Erythroblast (primary cell): ENCODE measurements at regions not wholly inside any gene's neighbourhood (a gene's known extent, or its start where the extent isn't known, plus 50 kb on each side); places are given as distances from the start of the nearest gene placed in this dataset.
"Not testable (repeated sequence)": the region's sequence is repeated elsewhere in the genome, so short reads cannot be mapped to it uniquely, and the experiment has no call there.

ENCODE experiments used
- DNase-seq, 2 experiments: peaks; one replicate each; lab custom pipeline; 2025; lab: John Stamatoyannopoulos, UW
- GATA1 ChIP-seq: IDR thresholded peaks from 2 replicates; pipeline ENCODE4 v1.6.1; 2011; ENCODE audit warnings: low read depth, mild to moderate bottlenecking, control low read depth, low read length, moderate library complexity
- POLR2A ChIP-seq: IDR thresholded peaks from 2 replicates; pipeline ENCODE4 v1.6.1; 2011; ENCODE audit warnings: mild to moderate bottlenecking, low read length

GRCh38 chr3:164814106-164814505 lies 264.2 kb downstream of the SI start:
- TF ChIP-seq GATA1 (no peak), POLR2A (no peak)
- DNase-seq: no peak

GRCh38 chr3:164812042-164812441 lies 266.3 kb downstream of the SI start:
- no peak for DNase-seq
- TF ChIP-seq GATA1 (no peak), POLR2A (no peak)

GRCh38 chr3:164806188-164806587 lies 272.1 kb downstream of the SI start:
- DNase-seq: no peak
- TF ChIP-seq GATA1: no peak
- TF ChIP-seq POLR2A: no peak

- DNase-seq: no peak
- TF ChIP-seq GATA1 (no peak), POLR2A (no peak)
These were observed 284.2 kb downstream of the SI start for GRCh38 chr3:164794099-164794498.

- no peak for DNase-seq
- no peak for TF ChIP-seq GATA1
- no peak for TF ChIP-seq POLR2A
These were observed 287.0 kb downstream of the SI start for GRCh38 chr3:164791263-164791662.

- DNase-seq: not testable (repeated sequence)
These were observed 293.9 kb downstream of the SI start for GRCh38 chr3:164784407-164784806.

- no peak for TF ChIP-seq GATA1
- no peak for DNase-seq
These were observed 296.5 kb downstream of the SI start for GRCh38 chr3:164781755-164782154.

GRCh38 chr3:164779816-164780215 lies 298.5 kb downstream of the SI start:
- no peak for DNase-seq
- TF ChIP-seq GATA1 (no peak), POLR2A (no peak)

- TF ChIP-seq POLR2A (no peak), GATA1 (no peak)
- no peak for DNase-seq
These were observed 325.5 kb downstream of the SI start for GRCh38 chr3:164752812-164753211.

GRCh38 chr3:164748626-164749025 lies 329.7 kb downstream of the SI start:
- no peak for TF ChIP-seq POLR2A
- no peak for TF ChIP-seq GATA1
- no peak for DNase-seq

GRCh38 chr3:164741869-164742268 lies 336.4 kb downstream of the SI start:
- DNase-seq: no peak
- TF ChIP-seq POLR2A (no peak), GATA1 (no peak)

GRCh38 chr3:164737174-164737573 lies 341.1 kb downstream of the SI start:
- TF ChIP-seq POLR2A: no peak
- TF ChIP-seq GATA1: no peak
- DNase-seq: no peak

- TF ChIP-seq GATA1 (no peak), POLR2A (no peak)
- DNase-seq: no peak
These were observed 346.1 kb downstream of the SI start for GRCh38 chr3:164732166-164732565.

- TF ChIP-seq GATA1 (no peak), POLR2A (no peak)
These were observed 347.4 kb downstream of the SI start for GRCh38 chr3:164730815-164731360.

GRCh38 chr3:164723396-164723795 lies 354.9 kb downstream of the SI start:
- no peak for DNase-seq
- no peak for TF ChIP-seq POLR2A
- no peak for TF ChIP-seq GATA1

More at GRCh38 chr3:164730815-164731360, 347.4 kb downstream of the SI start:
- no peak for DNase-seq

- not testable (repeated sequence) for DNase-seq
These were observed 375.5 kb downstream of the SI start for GRCh38 chr3:164702808-164703207.
